GM12864 (cell line): ENCODE measurements at regions not wholly inside any gene's neighbourhood (a gene's known extent, or its start where the extent isn't known, plus 50 kb on each side); places are given as distances from the start of the nearest gene placed in this dataset.

ENCODE experiments used
- DNase-seq: peaks from one replicate; pipeline ENCODE4 v3.0.0-alpha.2; 2011; ENCODE audit warnings: low read depth
- H3K4me3 ChIP-seq: 2 replicates; pipeline ENCODE4 v1.5.1; 2011; ENCODE audit warnings: mild to moderate bottlenecking, low read depth, low read length, control low read depth
- CTCF ChIP-seq: IDR thresholded peaks from 2 replicates; pipeline ENCODE4 v1.5.1; 2011; ENCODE audit warnings: low read depth, mild to moderate bottlenecking, moderate library complexity, low read length, control low read depth, inconsistent platforms; ENCODE audit errors: missing control alignments

GRCh38 chr1:14142397-14143100, 442.6 kb downstream of the PRDM2 start:
- TF ChIP-seq CTCF, result no peak
- no peak for DNase-seq
- no peak overlapping the region for H3K4me3 ChIP-seq

GRCh38 chr1:14143777-14144176, 443.8 kb downstream of the PRDM2 start:
- no peak for DNase-seq
- H3K4me3 ChIP-seq, result no peak overlapping the region
- TF ChIP-seq CTCF, result no peak

- DNase-seq, result no peak
- no peak for TF ChIP-seq CTCF
- no peak overlapping the region for H3K4me3 ChIP-seq
Measured at GRCh38 chr1:14148526-14148925, 448.5 kb downstream of the PRDM2 start.

GRCh38 chr1:14149431-14149830, 449.1 kb upstream of the KAZN start:
- no peak for TF ChIP-seq CTCF
- no peak for DNase-seq
- no peak overlapping the region for H3K4me3 ChIP-seq

GRCh38 chr1:14156543-14156942, 441.9 kb upstream of the KAZN start:
- no peak overlapping the region for H3K4me3 ChIP-seq
- DNase-seq, result no peak
- no peak for TF ChIP-seq CTCF

- DNase-seq, result no peak
Measured at GRCh38 chr1:14160781-14161180, 437.7 kb upstream of the KAZN start.

More at GRCh38 chr1:14160781-14161180, 437.7 kb upstream of the KAZN start:
- no peak for TF ChIP-seq CTCF
- H3K4me3 ChIP-seq, result no peak overlapping the region
